ENCODE measurements at regions not wholly inside any gene's neighbourhood (a gene's known extent, or its start where the extent isn't known, plus 50 kb on each side); places are given as distances from the start of the nearest gene placed in this dataset.

- Mint-ChIP-seq H3K27me3 (no peaks in the 10 kb centered on the region), H3K9me3 (no peaks in the 10 kb centered on the region), H3K4me1 (peaks cover 18 to 24% (median 20%) of the 10 kb centered on the region in 3 donors), H3K4me3 (no peak overlapping the region), H3K36me3 (peaks cover 32% of the 10 kb centered on the region), H3K27ac (no peak overlapping the region)
- Histone ChIP-seq H3K27me3 (replicated peaks in 1 of 2; ENCODE audit: control insufficient read depth in 2 of 2, extremely low read depth in 1 of 2, insufficient read depth in 2 of 2, low read length in 1 of 2) (no peaks in the 10 kb centered on the region), H3K36me3 (ENCODE audit: control insufficient read depth in 2 of 2, extremely low read depth in 1 of 2, insufficient read depth in 1 of 2, low read length in 1 of 2) (peaks cover 9 to 41% of the 10 kb centered on the region in 2 donors), H3K9me3 (no peaks in the 10 kb centered on the region), H3K4me3 (ENCODE audit: control insufficient read depth in 1 of 2, extremely low read depth in 1 of 2, low read length in 1 of 2) (no peak overlapping the region), H3K27ac (ENCODE audit: low read length) (no peak overlapping the region), H3K4me1 (ENCODE audit: control insufficient read depth in 1 of 2, extremely low read depth in 1 of 2, insufficient read depth in 2 of 2, low read length in 2 of 2) (no peaks in the 10 kb centered on the region)
- ATAC-seq (replicated peaks in 1 of 4) = no peak
- WGBS (ENCODE audit: insufficient coverage) = 95% methylated on average over 7 of the region's 8 CpGs
- CTCF ChIA-PET = no interaction called here
- peak in 1 of 35 experiments; percentile 23 for DNase-seq
- POLR2A ChIA-PET = no interaction called here
Measured at GRCh38 chr17:77675411-77675810, 283.1 kb upstream of the TNRC6C start.

DNA sequence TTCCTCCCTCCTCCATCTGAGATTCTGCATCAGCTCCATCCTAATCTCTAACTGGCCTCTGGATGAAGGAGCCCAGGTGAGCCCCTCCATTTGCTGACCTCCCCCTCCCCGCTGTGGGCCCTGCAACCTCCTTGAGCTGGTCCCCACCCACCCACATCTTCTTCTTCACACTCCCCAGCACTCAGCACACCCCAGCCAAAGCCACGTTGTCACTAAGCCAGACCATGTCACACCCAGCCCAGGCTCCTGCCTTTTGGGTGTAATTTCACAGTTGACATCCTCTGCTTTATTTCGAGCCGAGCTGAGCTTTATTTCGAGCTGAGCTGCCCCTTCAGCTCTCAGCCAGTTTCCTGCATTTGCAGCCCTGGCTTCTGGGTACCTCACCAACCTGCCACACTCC lies 282.7 kb upstream of the TNRC6C start:
- Mint-ChIP-seq H3K36me3 (peaks cover 30% of the 10 kb centered on the region), H3K27me3 (no peaks in the 10 kb centered on the region), H3K27ac (no peak overlapping the region), H3K9me3 (no peaks in the 10 kb centered on the region), H3K4me3 (no peak overlapping the region), H3K4me1 (peaks cover 16 to 20% (median 17%) of the 10 kb centered on the region in 3 donors)
- ChIA-PET POLR2A (no interaction called here), CTCF (no interaction called here)
- H3K36me3 ChIP-seq (ENCODE audit: control insufficient read depth in 2 of 2, extremely low read depth in 1 of 2, insufficient read depth in 1 of 2, low read length in 1 of 2) = peaks cover 9 to 41% of the 10 kb centered on the region in 2 donors
- ATAC-seq (replicated peaks in 1 of 4) = no peak
- H3K4me3 ChIP-seq (ENCODE audit: control insufficient read depth in 1 of 2, extremely low read depth in 1 of 2, low read length in 1 of 2) = no peak overlapping the region
- H3K27me3 ChIP-seq (replicated peaks in 1 of 2; ENCODE audit: control insufficient read depth in 2 of 2, extremely low read depth in 1 of 2, insufficient read depth in 2 of 2, low read length in 1 of 2) = no peaks in the 10 kb centered on the region
- no peak overlapping the region for H3K27ac ChIP-seq (ENCODE audit: low read length)
- WGBS (ENCODE audit: insufficient coverage) = 68% methylated on average over 5 of the region's 5 CpGs
- H3K9me3 ChIP-seq = no peaks in the 10 kb centered on the region
- DNase-seq = peak in 1 of 35 experiments; percentile 9
- H3K4me1 ChIP-seq (ENCODE audit: control insufficient read depth in 1 of 2, extremely low read depth in 1 of 2, insufficient read depth in 2 of 2, low read length in 2 of 2) = no peaks in the 10 kb centered on the region

- Mint-ChIP-seq H3K4me3 (no peak overlapping the region), H3K4me1 (peaks cover 13 to 18% (median 14%) of the 10 kb centered on the region in 3 donors), H3K27me3 (no peaks in the 10 kb centered on the region), H3K27ac (no peak overlapping the region), H3K36me3 (peaks cover 28% of the 10 kb centered on the region), H3K9me3 (no peaks in the 10 kb centered on the region)
- Histone ChIP-seq H3K36me3 (ENCODE audit: control insufficient read depth in 2 of 2, extremely low read depth in 1 of 2, insufficient read depth in 1 of 2, low read length in 1 of 2) (peaks cover 9 to 41% of the 10 kb centered on the region in 2 donors), H3K4me3 (ENCODE audit: control insufficient read depth in 1 of 2, extremely low read depth in 1 of 2, low read length in 1 of 2) (no peak overlapping the region), H3K27ac (ENCODE audit: low read length) (no peak overlapping the region), H3K4me1 (ENCODE audit: control insufficient read depth in 1 of 2, extremely low read depth in 1 of 2, insufficient read depth in 2 of 2, low read length in 2 of 2) (no peaks in the 10 kb centered on the region), H3K9me3 (no peaks in the 10 kb centered on the region), H3K27me3 (replicated peaks in 1 of 2; ENCODE audit: control insufficient read depth in 2 of 2, extremely low read depth in 1 of 2, insufficient read depth in 2 of 2, low read length in 1 of 2) (no peaks in the 10 kb centered on the region)
- DNase-seq = no peak
- WGBS (ENCODE audit: insufficient coverage) = 96% methylated on average over 15 of the region's 23 CpGs
- CTCF ChIA-PET = no interaction called here
- POLR2A ChIA-PET = no interaction called here
- ATAC-seq (replicated peaks in 1 of 4) = no peak
Measured at GRCh38 chr17:77676237-77676661, 282.3 kb upstream of the TNRC6C start.

DNA sequence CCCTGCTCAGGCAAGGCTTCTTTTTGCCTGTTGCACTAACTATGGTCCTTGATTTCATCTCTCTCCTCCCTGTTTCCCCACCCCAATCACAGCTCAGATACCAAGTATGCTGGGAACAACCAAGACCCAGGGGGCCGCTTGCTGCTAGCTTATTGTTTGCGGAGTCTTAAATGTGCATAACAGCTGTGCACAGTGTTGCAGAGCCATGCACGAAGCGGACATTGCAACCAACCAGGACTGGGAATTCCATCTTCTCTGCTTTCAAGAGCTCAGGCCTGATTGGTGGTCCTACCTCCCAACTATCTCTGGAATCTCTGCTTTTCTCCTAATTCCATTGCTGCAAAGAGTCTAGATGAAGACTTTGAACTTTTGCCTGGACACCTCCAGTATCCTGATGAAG lies 281.3 kb upstream of the TNRC6C start:
- no peak for ATAC-seq (replicated peaks in 1 of 4)
- 94% methylated on average over 4 of the region's 4 CpGs for WGBS (ENCODE audit: insufficient coverage)
- H3K27ac ChIP-seq (ENCODE audit: low read length) = no peak overlapping the region

GRCh38 chr17:77677630-77678029 lies 280.9 kb upstream of the TNRC6C start:
- Mint-ChIP-seq H3K4me3 (no peak overlapping the region), H3K4me1 (peaks cover 5 to 6% (median 5%) of the 10 kb centered on the region in 3 donors), H3K27me3 (no peaks in the 10 kb centered on the region), H3K36me3 (peaks cover 19% of the 10 kb centered on the region), H3K9me3 (no peaks in the 10 kb centered on the region), H3K27ac (no peak overlapping the region)
- ATAC-seq (replicated peaks in 1 of 4) (no peak), DNase-seq (no peak)
- 95% methylated on average over 11 of the region's 13 CpGs for WGBS (ENCODE audit: insufficient coverage)
- Histone ChIP-seq H3K27ac (ENCODE audit: low read length) (no peak overlapping the region), H3K27me3 (replicated peaks in 1 of 2; ENCODE audit: control insufficient read depth in 2 of 2, extremely low read depth in 1 of 2, insufficient read depth in 2 of 2, low read length in 1 of 2) (no peaks in the 10 kb centered on the region), H3K9me3 (no peaks in the 10 kb centered on the region), H3K36me3 (ENCODE audit: control insufficient read depth in 2 of 2, extremely low read depth in 1 of 2, insufficient read depth in 1 of 2, low read length in 1 of 2) (peaks cover 9 to 32% of the 10 kb centered on the region in 2 donors), H3K4me3 (ENCODE audit: control insufficient read depth in 1 of 2, extremely low read depth in 1 of 2, low read length in 1 of 2) (no peak overlapping the region), H3K4me1 (ENCODE audit: control insufficient read depth in 1 of 2, extremely low read depth in 1 of 2, insufficient read depth in 2 of 2, low read length in 2 of 2) (no peaks in the 10 kb centered on the region)
- POLR2A ChIA-PET = no interaction called here
- CTCF ChIA-PET = interaction anchor here in 1 of 2 donors (0.6 kb wide), 1 partner anchor 15 kb away, joined by 8 read pairs; no protein-coding TSS in a partner anchor

More for the DNA sequence above, 281.3 kb upstream of the TNRC6C start:
- Mint-ChIP-seq H3K27me3 (no peaks in the 10 kb centered on the region), H3K9me3 (no peaks in the 10 kb centered on the region), H3K4me1 (peaks cover 6 to 10% (median 8%) of the 10 kb centered on the region in 3 donors), H3K27ac (no peak overlapping the region), H3K4me3 (no peak overlapping the region), H3K36me3 (peaks cover 22% of the 10 kb centered on the region)
- Histone ChIP-seq H3K4me1 (ENCODE audit: control insufficient read depth in 1 of 2, extremely low read depth in 1 of 2, insufficient read depth in 2 of 2, low read length in 2 of 2) (no peaks in the 10 kb centered on the region), H3K27me3 (replicated peaks in 1 of 2; ENCODE audit: control insufficient read depth in 2 of 2, extremely low read depth in 1 of 2, insufficient read depth in 2 of 2, low read length in 1 of 2) (no peaks in the 10 kb centered on the region), H3K36me3 (ENCODE audit: control insufficient read depth in 2 of 2, extremely low read depth in 1 of 2, insufficient read depth in 1 of 2, low read length in 1 of 2) (peaks cover 9 to 36% of the 10 kb centered on the region in 2 donors), H3K4me3 (ENCODE audit: control insufficient read depth in 1 of 2, extremely low read depth in 1 of 2, low read length in 1 of 2) (no peak overlapping the region), H3K9me3 (no peaks in the 10 kb centered on the region)
- DNase-seq = no peak
- CTCF ChIA-PET = interaction anchor here in 1 of 2 donors (0.6 kb wide), 1 partner anchor 15 kb away, joined by 8 read pairs; no protein-coding TSS in a partner anchor
- POLR2A ChIA-PET = no interaction called here

DNA sequence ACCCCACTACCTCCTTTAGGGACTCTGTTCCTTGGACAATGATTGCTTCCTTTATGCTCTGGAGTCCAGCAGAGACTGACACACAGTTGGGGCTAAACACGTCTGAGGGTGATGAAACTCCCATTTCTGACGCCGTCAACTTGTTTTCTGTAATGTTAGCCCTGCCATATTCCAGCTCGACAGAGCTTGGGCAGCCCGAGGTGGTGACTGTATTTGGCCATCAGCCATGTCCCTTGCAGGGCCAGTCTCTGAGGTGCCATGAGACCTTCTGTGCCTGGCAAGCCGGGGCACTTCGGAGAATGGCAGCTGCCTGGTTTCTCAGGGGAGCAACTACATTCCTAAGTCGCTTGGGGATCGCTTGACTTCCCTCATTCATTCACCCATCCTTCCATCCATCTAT lies 278.9 kb upstream of the TNRC6C start:
- Mint-ChIP-seq H3K27me3 (no peaks in the 10 kb centered on the region), H3K36me3 (peaks cover 10% of the 10 kb centered on the region), H3K9me3 (no peaks in the 10 kb centered on the region), H3K4me3 (no peak overlapping the region), H3K27ac (no peak overlapping the region), H3K4me1 (no peaks in the 10 kb centered on the region)
- ATAC-seq (replicated peaks in 1 of 4) (no peak), DNase-seq (no peak)
- 100% methylated on average over 7 of the region's 9 CpGs for WGBS (ENCODE audit: insufficient coverage)
- H3K36me3 ChIP-seq (ENCODE audit: control insufficient read depth in 2 of 2, extremely low read depth in 1 of 2, insufficient read depth in 1 of 2, low read length in 1 of 2) = peaks cover 6 to 17% of the 10 kb centered on the region in 2 donors
- H3K4me3 ChIP-seq (ENCODE audit: control insufficient read depth in 1 of 2, extremely low read depth in 1 of 2, low read length in 1 of 2) = no peak overlapping the region
- no peaks in the 10 kb centered on the region for H3K27me3 ChIP-seq (replicated peaks in 1 of 2; ENCODE audit: control insufficient read depth in 2 of 2, extremely low read depth in 1 of 2, insufficient read depth in 2 of 2, low read length in 1 of 2)
- no peaks in the 10 kb centered on the region for H3K4me1 ChIP-seq (ENCODE audit: control insufficient read depth in 1 of 2, extremely low read depth in 1 of 2, insufficient read depth in 2 of 2, low read length in 2 of 2)
- no peaks in the 10 kb centered on the region for H3K9me3 ChIP-seq
- H3K27ac ChIP-seq (ENCODE audit: low read length) = no peak overlapping the region
- ChIA-PET CTCF (no interaction called here), POLR2A (no interaction called here)

GRCh38 chr17:77681861-77682260 lies 276.6 kb upstream of the TNRC6C start:
- no peaks in the 10 kb centered on the region for H3K27me3 ChIP-seq (replicated peaks in 1 of 2; ENCODE audit: control insufficient read depth in 2 of 2, extremely low read depth in 1 of 2, insufficient read depth in 2 of 2, low read length in 1 of 2)
- no peak overlapping the region for H3K27ac ChIP-seq (ENCODE audit: low read length)
- H3K27ac Mint-ChIP-seq = no peak overlapping the region
- H3K4me3 ChIP-seq (ENCODE audit: control insufficient read depth in 1 of 2, extremely low read depth in 1 of 2, low read length in 1 of 2) = no peak overlapping the region
- DNase-seq = peak in 1 of 35 experiments; percentile 8
- ChIA-PET POLR2A (no interaction called here), CTCF (no interaction called here)
- no peak for ATAC-seq (replicated peaks in 1 of 4)
- no peaks in the 10 kb centered on the region for H3K9me3 Mint-ChIP-seq
- H3K4me3 Mint-ChIP-seq = no peak overlapping the region
- H3K36me3 ChIP-seq (ENCODE audit: control insufficient read depth in 2 of 2, extremely low read depth in 1 of 2, insufficient read depth in 1 of 2, low read length in 1 of 2) = peaks cover 2 to 12% of the 10 kb centered on the region in 2 donors
- no peaks in the 10 kb centered on the region for H3K4me1 ChIP-seq (ENCODE audit: control insufficient read depth in 1 of 2, extremely low read depth in 1 of 2, insufficient read depth in 2 of 2, low read length in 2 of 2)
- peaks cover 0 to 4% of the 10 kb centered on the region in 2 donors for H3K27me3 Mint-ChIP-seq
- 98% methylated on average over 4 of the region's 8 CpGs for WGBS (ENCODE audit: insufficient coverage)
- H3K36me3 Mint-ChIP-seq = peaks cover 6% of the 10 kb centered on the region
- H3K9me3 ChIP-seq = no peaks in the 10 kb centered on the region
- H3K4me1 Mint-ChIP-seq = peaks cover 0 to 8% (median 0%) of the 10 kb centered on the region in 3 donors
